Rectal smooth muscle tissue (tissue), 1 donor: ENCODE measurements at regions not wholly inside any gene's neighbourhood (a gene's known extent, or its start where the extent isn't known, plus 50 kb on each side); places are given as distances from the start of the nearest gene placed in this dataset.

Experiments
- H3K27ac ChIP-seq: one replicate; pipeline ENCODE4 v1.7.0; 2013; ENCODE audit warnings: low read depth, low read length, inconsistent platforms
- H3K27me3 ChIP-seq: one replicate; pipeline ENCODE4 v1.7.0; 2013; ENCODE audit warnings: low read length; ENCODE audit not compliant: control insufficient read depth, insufficient read depth
- H3K36me3 ChIP-seq: one replicate; pipeline ENCODE4 v1.7.0; 2013; ENCODE audit warnings: low read length; ENCODE audit not compliant: control insufficient read depth, insufficient read depth
- H3K4me1 ChIP-seq: one replicate; pipeline ENCODE4 v1.7.0; 2013; ENCODE audit warnings: low read length; ENCODE audit not compliant: control insufficient read depth, insufficient read depth
- H3K4me3 ChIP-seq: one replicate; pipeline ENCODE4 v1.7.0; 2013; ENCODE audit warnings: low read length
- H3K9ac ChIP-seq: one replicate; pipeline ENCODE4 v1.7.0; 2013; ENCODE audit warnings: low read length

DNA sequence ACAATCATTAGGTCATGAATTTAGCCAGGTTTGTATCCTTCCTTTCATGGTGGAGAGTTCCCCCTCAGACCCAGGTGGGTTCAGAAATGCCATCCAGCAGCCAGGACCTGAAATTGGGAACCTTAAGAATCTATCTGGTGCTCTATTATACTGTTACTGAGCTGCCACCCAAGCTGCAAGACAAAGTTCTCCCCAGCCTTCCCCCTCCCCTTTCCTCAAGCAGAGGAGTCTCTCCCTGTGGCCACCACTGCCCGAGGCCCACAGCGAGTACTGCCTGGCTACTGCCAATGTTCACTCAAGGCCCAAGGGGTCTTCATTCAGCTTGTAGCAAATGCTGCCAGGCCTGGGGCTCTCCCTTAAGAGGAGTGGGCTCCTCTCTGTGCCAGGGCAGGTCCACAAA lies 133.8 kb downstream of the TMEM38B start:
- no peak overlapping the region for H3K4me3 ChIP-seq
- no peaks in the 10 kb centered on the region for H3K36me3 ChIP-seq
- H3K9ac ChIP-seq = no peak overlapping the region
- H3K27ac ChIP-seq = no peak overlapping the region
- no peaks in the 10 kb centered on the region for H3K27me3 ChIP-seq
- no peaks in the 10 kb centered on the region for H3K4me1 ChIP-seq

GRCh38 chr9:105828596-105829213 lies 134.4 kb downstream of the TMEM38B start:
- Histone ChIP-seq H3K36me3 (no peaks in the 10 kb centered on the region), H3K9ac (no peak overlapping the region), H3K4me1 (no peaks in the 10 kb centered on the region), H3K27ac (no peak overlapping the region), H3K4me3 (no peak overlapping the region), H3K27me3 (no peaks in the 10 kb centered on the region)

- Histone ChIP-seq H3K36me3 (no peaks in the 10 kb centered on the region), H3K9ac (no peak overlapping the region), H3K4me3 (no peak overlapping the region), H3K4me1 (no peaks in the 10 kb centered on the region), H3K27me3 (no peaks in the 10 kb centered on the region), H3K27ac (no peak overlapping the region)
These were observed 136.1 kb downstream of the TMEM38B start for GRCh38 chr9:105830461-105830860.

GRCh38 chr9:105832096-105832710 lies 137.9 kb downstream of the TMEM38B start:
- Histone ChIP-seq H3K27me3 (no peaks in the 10 kb centered on the region), H3K27ac (no peak overlapping the region), H3K4me1 (no peaks in the 10 kb centered on the region), H3K4me3 (no peak overlapping the region), H3K36me3 (no peaks in the 10 kb centered on the region), H3K9ac (no peak overlapping the region)

GRCh38 chr9:105833271-105833975 lies 139.1 kb downstream of the TMEM38B start:
- Histone ChIP-seq H3K27me3 (no peaks in the 10 kb centered on the region), H3K4me1 (no peaks in the 10 kb centered on the region), H3K27ac (no peak overlapping the region), H3K4me3 (no peak overlapping the region), H3K9ac (no peak overlapping the region), H3K36me3 (no peaks in the 10 kb centered on the region)

DNA sequence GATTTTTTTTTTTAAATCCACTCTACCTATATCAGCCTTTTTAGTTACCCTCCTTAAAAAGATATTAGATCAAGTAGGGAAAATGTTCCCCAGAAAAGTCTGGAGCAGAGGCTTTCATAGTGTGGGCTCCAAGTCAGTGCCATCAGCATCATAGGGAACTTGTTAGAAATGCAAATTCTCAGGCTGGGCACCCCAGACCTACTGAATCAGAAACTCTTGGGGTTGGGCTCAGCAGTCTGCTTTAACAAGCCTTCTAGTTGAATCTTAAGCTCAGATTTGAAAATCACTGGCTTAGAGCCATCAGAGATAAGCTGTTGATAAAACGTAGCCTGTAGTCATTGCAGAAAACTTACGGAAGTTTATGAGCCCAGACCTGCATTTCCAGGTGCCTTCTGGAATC lies 140.1 kb downstream of the TMEM38B start:
- Histone ChIP-seq H3K27ac (no peak overlapping the region), H3K4me3 (no peak overlapping the region), H3K9ac (no peak overlapping the region)

DNA sequence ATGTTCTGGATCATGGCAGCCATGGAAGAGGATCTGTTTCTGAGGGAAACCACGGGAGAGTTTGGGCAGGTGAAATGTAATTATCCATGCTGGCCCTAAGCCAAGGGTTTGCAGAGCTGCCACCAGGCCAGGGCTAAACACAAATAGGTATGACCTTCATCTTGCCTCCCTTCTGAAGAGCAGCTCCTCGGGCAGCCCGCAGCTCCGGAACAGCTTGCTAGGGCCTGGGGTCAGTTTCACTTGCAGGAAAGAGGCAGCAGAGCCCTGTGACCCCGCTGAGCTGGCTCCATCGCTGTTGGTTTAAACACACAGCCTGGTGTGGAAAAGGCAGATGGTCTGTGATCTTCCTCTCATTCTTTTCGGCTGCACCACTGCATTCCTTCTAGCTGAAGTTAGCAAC lies 141.4 kb downstream of the TMEM38B start:
- Histone ChIP-seq H3K4me3 (no peak overlapping the region), H3K4me1 (no peaks in the 10 kb centered on the region), H3K27ac (no peak overlapping the region), H3K36me3 (no peaks in the 10 kb centered on the region), H3K27me3 (no peaks in the 10 kb centered on the region), H3K9ac (no peak overlapping the region)

More for the DNA sequence above, 140.1 kb downstream of the TMEM38B start:
- H3K27me3 ChIP-seq = no peaks in the 10 kb centered on the region
- no peaks in the 10 kb centered on the region for H3K36me3 ChIP-seq
- H3K4me1 ChIP-seq = no peaks in the 10 kb centered on the region

DNA sequence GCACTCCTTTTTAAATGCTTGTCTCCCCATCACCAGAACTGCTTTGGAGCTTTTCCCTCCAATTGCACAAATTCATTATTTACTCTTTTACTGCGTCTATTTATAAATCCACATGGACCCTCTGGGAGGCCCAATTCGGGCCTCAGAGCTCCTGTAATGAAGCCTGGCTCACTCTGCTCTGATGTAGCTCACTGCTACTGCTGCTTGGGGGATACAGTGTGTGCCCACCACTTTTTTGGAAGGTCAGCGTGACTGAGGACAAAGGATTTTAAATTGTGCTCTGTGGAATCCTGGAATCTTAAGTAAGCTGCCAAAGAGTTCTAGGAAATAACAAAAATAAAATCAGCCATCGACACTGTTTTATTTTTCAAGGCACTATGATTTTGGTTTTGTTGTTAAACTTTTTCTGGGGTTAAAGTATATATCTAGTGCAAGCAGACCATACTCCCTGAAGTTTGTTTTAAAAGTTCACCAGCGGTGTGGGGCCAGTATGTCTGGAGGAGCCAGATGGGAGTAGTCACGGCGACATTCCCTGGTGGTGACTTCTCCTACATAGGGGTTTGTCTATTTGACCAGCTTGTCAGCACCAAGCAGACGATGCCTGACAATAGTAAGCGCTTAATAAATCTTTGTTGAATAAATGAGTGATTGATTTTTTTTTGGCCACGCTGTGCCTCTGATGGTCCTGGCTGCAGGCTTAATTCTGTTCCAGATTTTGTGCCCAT lies 142.8 kb downstream of the TMEM38B start:
- Histone ChIP-seq H3K36me3 (no peaks in the 10 kb centered on the region), H3K4me1 (no peaks in the 10 kb centered on the region), H3K9ac (no peak overlapping the region), H3K27ac (no peak overlapping the region), H3K4me3 (no peak overlapping the region), H3K27me3 (no peaks in the 10 kb centered on the region)

GRCh38 chr9:105841562-105841961 lies 147.2 kb downstream of the TMEM38B start:
- no peaks in the 10 kb centered on the region for H3K4me1 ChIP-seq
- H3K9ac ChIP-seq = no peak overlapping the region
- H3K36me3 ChIP-seq = no peaks in the 10 kb centered on the region

GRCh38 chr9:105842023-105842644 lies 147.8 kb downstream of the TMEM38B start:
- H3K36me3 ChIP-seq = no peaks in the 10 kb centered on the region
- H3K9ac ChIP-seq = no peak overlapping the region
- no peaks in the 10 kb centered on the region for H3K4me1 ChIP-seq
- H3K27me3 ChIP-seq = no peaks in the 10 kb centered on the region
- no peak overlapping the region for H3K27ac ChIP-seq
- H3K4me3 ChIP-seq = no peak overlapping the region

More at GRCh38 chr9:105841562-105841961, 147.2 kb downstream of the TMEM38B start:
- H3K4me3 ChIP-seq = no peak overlapping the region
- no peaks in the 10 kb centered on the region for H3K27me3 ChIP-seq
- H3K27ac ChIP-seq = no peak overlapping the region

DNA sequence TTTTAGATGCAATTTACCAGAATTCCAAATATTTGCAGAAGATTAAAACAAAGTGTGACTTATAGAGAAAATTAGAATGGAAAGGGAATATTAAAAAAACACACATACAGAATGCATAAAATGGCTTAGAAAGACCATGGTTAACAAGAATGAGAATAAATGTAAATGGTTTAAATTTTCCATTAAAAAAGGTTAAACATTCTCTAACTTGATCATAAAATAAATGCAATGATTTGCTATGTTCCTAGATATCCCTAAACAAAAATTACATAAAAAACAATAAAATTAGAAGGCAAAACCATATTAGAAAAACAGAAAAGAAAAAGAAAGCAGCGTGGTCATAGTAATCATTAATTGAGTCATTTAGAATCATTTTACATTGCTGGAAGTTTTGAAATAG lies 152.5 kb downstream of the TMEM38B start:
- H3K4me3 ChIP-seq = no peak overlapping the region
- H3K9ac ChIP-seq = no peak overlapping the region
- no peaks in the 10 kb centered on the region for H3K4me1 ChIP-seq
- no peaks in the 10 kb centered on the region for H3K27me3 ChIP-seq
- H3K27ac ChIP-seq = no peak overlapping the region
- H3K36me3 ChIP-seq = no peaks in the 10 kb centered on the region

- Histone ChIP-seq H3K27ac (no peak overlapping the region), H3K27me3 (no peaks in the 10 kb centered on the region), H3K4me3 (no peak overlapping the region), H3K36me3 (no peaks in the 10 kb centered on the region), H3K4me1 (no peaks in the 10 kb centered on the region), H3K9ac (no peak overlapping the region)
These were observed 156.6 kb downstream of the TMEM38B start for GRCh38 chr9:105850852-105851500.
